ENCODE measurements at regions not wholly inside any gene's neighbourhood (a gene's known extent, or its start where the extent isn't known, plus 50 kb on each side); places are given as distances from the start of the nearest gene placed in this dataset.

DNA sequence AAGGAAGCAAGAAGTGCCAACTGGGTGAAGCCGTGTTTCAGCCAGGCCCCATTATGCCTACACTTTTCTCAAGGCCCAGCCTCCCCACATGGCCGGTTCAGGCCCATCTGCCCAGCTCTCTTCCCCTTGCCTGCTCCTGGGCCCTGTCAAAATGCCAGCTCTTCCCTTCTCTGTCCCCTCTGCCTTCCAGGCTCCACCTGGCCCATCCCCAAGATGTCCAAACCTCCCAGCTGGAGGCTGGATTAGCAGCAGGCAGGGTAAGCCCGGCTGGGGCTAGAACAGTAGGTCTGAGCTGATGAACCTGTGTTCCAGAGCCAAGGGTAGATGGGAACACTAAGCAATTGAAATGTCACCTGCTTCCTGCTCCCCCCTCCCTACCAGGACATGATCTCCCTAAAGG lies 64.1 kb upstream of the HSPA9 start:
- no peak for TF ChIP-seq CTCF (IDR thresholded peaks at IDR 0.05; ENCODE audit: low read depth, low read length, poor library complexity, severe bottlenecking)
- no peak for TF ChIP-seq EZH2phosphoT487 (IDR thresholded peaks at IDR 0.05; ENCODE audit: borderline replicate concordance, low read length)
